Endodermal cell (in vitro differentiated cells): ENCODE measurements at regions not wholly inside any gene's neighbourhood (a gene's known extent, or its start where the extent isn't known, plus 50 kb on each side); places are given as distances from the start of the nearest gene placed in this dataset.

ENCODE experiments used
- DNase-seq: peaks from one replicate; pipeline ENCODE4 v3.0.0-alpha.2; 2017
- H3K27ac ChIP-seq: 2 replicates; pipeline ENCODE4 v1.5.1; 2013; ENCODE audit warnings: mild to moderate bottlenecking, low read depth, low read length, moderate library complexity
- H3K27me3 ChIP-seq: 2 replicates; pipeline ENCODE4 v1.6.1; 2013; ENCODE audit warnings: mild to moderate bottlenecking, low read length, moderate library complexity; ENCODE audit not compliant: insufficient read depth, control insufficient read depth, poor library complexity, severe bottlenecking
- H3K36me3 ChIP-seq: 2 replicates; pipeline ENCODE4 v1.7.0; 2013; ENCODE audit warnings: mild to moderate bottlenecking, low read length, moderate library complexity; ENCODE audit not compliant: control insufficient read depth, insufficient read depth
- H3K4me1 ChIP-seq: one replicate; pipeline ENCODE4 v1.7.0; 2013; ENCODE audit warnings: low read length; ENCODE audit not compliant: control insufficient read depth, insufficient read depth
- H3K4me3 ChIP-seq: 2 replicates; pipeline ENCODE4 v1.5.1; 2013; ENCODE audit warnings: mild to moderate bottlenecking, low read length, moderate library complexity
- H3K9ac ChIP-seq: 2 replicates; pipeline ENCODE4 v1.6.1; 2013; ENCODE audit warnings: mild to moderate bottlenecking, low read length, moderate library complexity; ENCODE audit not compliant: poor library complexity, severe bottlenecking; ENCODE audit errors: extremely low read depth
- H3K9me3 ChIP-seq: 2 replicates; pipeline ENCODE4 v1.6.1; 2013; ENCODE audit warnings: mild to moderate bottlenecking, low read length, moderate library complexity; ENCODE audit not compliant: control insufficient read depth
- H3K27ac Mint-ChIP-seq: 2 replicates; pipeline ENCODE4 v1.8.0; 2020; ENCODE audit warnings: mixed read lengths
- H3K27me3 Mint-ChIP-seq: 2 replicates; pipeline ENCODE4 v1.8.0; 2021; ENCODE audit warnings: mild to moderate bottlenecking, mixed read lengths; ENCODE audit not compliant: insufficient read depth
- H3K36me3 Mint-ChIP-seq: 2 replicates; pipeline ENCODE4 v1.8.0; 2020; ENCODE audit warnings: low read depth, mixed read lengths
- H3K4me1 Mint-ChIP-seq: 2 replicates; pipeline ENCODE4 v1.8.0; 2020; ENCODE audit warnings: mixed read lengths
- H3K4me3 Mint-ChIP-seq: 2 replicates; pipeline ENCODE4 v1.8.0; 2020; ENCODE audit warnings: mild to moderate bottlenecking, moderate library complexity, mixed read lengths
- H3K9me3 Mint-ChIP-seq: 2 replicates; pipeline ENCODE4 v1.8.0; 2020; ENCODE audit warnings: mild to moderate bottlenecking, mixed read lengths
- CTCF ChIP-seq: fragments of 200-600 bp; sonication (generic); conservative IDR thresholded peaks from 2 replicates; pipeline ENCODE4 v1.5.0; 2021; ENCODE audit warnings: antibody characterized with exemption, mild to moderate bottlenecking
- WGBS, 2 experiments: methylation state at CpG; one replicate each; pipeline versions ENCODE4 v1.1.5 to v1.1.7; 2013; ENCODE audit warnings: missing lambda C conversion rate in 2 of 2, mixed read lengths in 1 of 2; ENCODE audit not compliant: insufficient coverage in 1 of 2, insufficient read length in 1 of 2; 5-methylcytosine and 5-hydroxymethylcytosine counted together

GRCh38 chr5:121780406-121780805 lies 71.3 kb upstream of the FTMT start:
- TF ChIP-seq CTCF = no peak
- H3K36me3 ChIP-seq = no peaks in the 10 kb centered on the region
- H3K36me3 Mint-ChIP-seq = no peaks in the 10 kb centered on the region
- H3K9me3 ChIP-seq = no peaks in the 10 kb centered on the region
- no peaks in the 10 kb centered on the region for H3K4me1 ChIP-seq
- H3K27me3 ChIP-seq = no peaks in the 10 kb centered on the region
- H3K9me3 Mint-ChIP-seq = no peaks in the 10 kb centered on the region
- no peak overlapping the region for H3K27ac ChIP-seq
- WGBS, 2 experiments = 100% methylated on average over 1 of the region's 1 CpG; no CpG with 5 or more reads in 1 of the 2 experiments
- H3K4me3 Mint-ChIP-seq = no peak overlapping the region
- DNase-seq = no peak
- H3K4me1 Mint-ChIP-seq = no peaks in the 10 kb centered on the region
- no peak overlapping the region for H3K27ac Mint-ChIP-seq
- H3K9ac ChIP-seq = no peak overlapping the region
- H3K27me3 Mint-ChIP-seq = no peaks in the 10 kb centered on the region
- H3K4me3 ChIP-seq = no peak overlapping the region

GRCh38 chr5:121783700-121784099 lies 68.0 kb upstream of the FTMT start:
- no peak overlapping the region for H3K4me3 Mint-ChIP-seq
- 88 to 100% methylated on average over 2 to 3 of the region's 3 CpGs for WGBS, 2 experiments
- no peak overlapping the region for H3K27ac Mint-ChIP-seq
- Histone ChIP-seq H3K27ac (no peak overlapping the region), H3K27me3 (no peaks in the 10 kb centered on the region), H3K4me3 (no peak overlapping the region), H3K9ac (no peak overlapping the region), H3K36me3 (no peaks in the 10 kb centered on the region), H3K4me1 (no peaks in the 10 kb centered on the region), H3K9me3 (no peaks in the 10 kb centered on the region)
- no peaks in the 10 kb centered on the region for H3K9me3 Mint-ChIP-seq
- H3K27me3 Mint-ChIP-seq = no peaks in the 10 kb centered on the region
- H3K36me3 Mint-ChIP-seq = no peaks in the 10 kb centered on the region
- no peaks in the 10 kb centered on the region for H3K4me1 Mint-ChIP-seq
- no peak for TF ChIP-seq CTCF
- no peak for DNase-seq

- Mint-ChIP-seq H3K4me3 (no peak overlapping the region), H3K36me3 (no peaks in the 10 kb centered on the region), H3K27ac (no peak overlapping the region), H3K9me3 (peaks cover 4% of the 10 kb centered on the region), H3K4me1 (peaks cover 4% of the 10 kb centered on the region), H3K27me3 (no peaks in the 10 kb centered on the region)
- TF ChIP-seq CTCF = no peak
- DNase-seq = no peak
- no peaks in the 10 kb centered on the region for H3K9me3 ChIP-seq
- no peak overlapping the region for H3K9ac ChIP-seq
- no peak overlapping the region for H3K27ac ChIP-seq
- no peaks in the 10 kb centered on the region for H3K36me3 ChIP-seq
- H3K27me3 ChIP-seq = no peaks in the 10 kb centered on the region
- no peaks in the 10 kb centered on the region for H3K4me1 ChIP-seq
- no peak overlapping the region for H3K4me3 ChIP-seq
Observed at GRCh38 chr5:121793791-121794190, 57.9 kb upstream of the FTMT start.
